LoVo (cell line): ENCODE measurements at regions not wholly inside any gene's neighbourhood (a gene's known extent, or its start where the extent isn't known, plus 50 kb on each side); places are given as distances from the start of the nearest gene placed in this dataset.
"Not testable (repeated sequence)": the region's sequence is repeated elsewhere in the genome, so short reads cannot be mapped to it uniquely, and the experiment has no call there.

Experiments
- DNase-seq: peaks from one replicate; pipeline ENCODE4 v3.0.0-alpha.2; 2016; ENCODE audit warnings: low spot score

GRCh38 chr2:89756616-89757015, 1065.1 kb downstream of the RPIA start:
- not testable (repeated sequence) for DNase-seq

- not testable (repeated sequence) for DNase-seq
Measured at GRCh38 chr2:89758332-89759026, 1067.0 kb downstream of the RPIA start.

GRCh38 chr2:89760762-89761161, 1069.3 kb downstream of the RPIA start:
- DNase-seq: not testable (repeated sequence)

- not testable (repeated sequence) for DNase-seq
Measured at GRCh38 chr2:89761171-89761570, 1069.7 kb downstream of the RPIA start.

- DNase-seq: not testable (repeated sequence)
Measured at GRCh38 chr2:89761863-89762262, 1070.4 kb downstream of the RPIA start.

GRCh38 chr2:89762461-89763253, 1071.2 kb downstream of the RPIA start:
- DNase-seq: not testable (repeated sequence)

- no peak for DNase-seq
Measured at GRCh38 chr2:89763254-89763580, 1071.7 kb downstream of the RPIA start.

- DNase-seq: no peak
Measured at GRCh38 chr2:89763581-89764485, 1072.4 kb downstream of the RPIA start.

- not testable (repeated sequence) for DNase-seq
Measured at GRCh38 chr2:89764571-89765360, 1073.3 kb downstream of the RPIA start.

GRCh38 chr2:89765361-89765718, 1073.9 kb downstream of the RPIA start:
- DNase-seq: not testable (repeated sequence)

- not testable (repeated sequence) for DNase-seq
Measured at GRCh38 chr2:89766141-89766990, 1074.9 kb downstream of the RPIA start.

GRCh38 chr2:89767058-89767457, 1075.6 kb downstream of the RPIA start:
- DNase-seq: not testable (repeated sequence)

GRCh38 chr2:89767572-89768435, 1076.3 kb downstream of the RPIA start:
- no peak for DNase-seq

- no peak for DNase-seq
Measured at GRCh38 chr2:89775885-89776284, 1084.4 kb downstream of the RPIA start.

GRCh38 chr2:89780318-89780717, 1088.8 kb downstream of the RPIA start:
- DNase-seq: no peak

GRCh38 chr2:89781962-89782361, 1090.5 kb downstream of the RPIA start:
- DNase-seq: no peak

GRCh38 chr2:89784960-89785359, 1093.5 kb downstream of the RPIA start:
- DNase-seq: no peak

GRCh38 chr2:89785528-89785927, 1094.1 kb downstream of the RPIA start:
- DNase-seq: not testable (repeated sequence)

- DNase-seq: not testable (repeated sequence)
Measured at GRCh38 chr2:89786642-89787041, 1095.2 kb downstream of the RPIA start.

- DNase-seq: not testable (repeated sequence)
Measured at GRCh38 chr2:89795530-89795929, 1104.1 kb downstream of the RPIA start.
